Neural cell (in vitro differentiated cells): ENCODE measurements at regions not wholly inside any gene's neighbourhood (a gene's known extent, or its start where the extent isn't known, plus 50 kb on each side); places are given as distances from the start of the nearest gene placed in this dataset.

Experiments used
- EP300 ChIP-seq: fragments of 450-650 bp; conservative IDR thresholded peaks from 2 replicates; pipeline ENCODE4 v1.6.1; 2014; ENCODE audit warnings: antibody characterized with exemption, mild to moderate bottlenecking, moderate library complexity; ENCODE audit not compliant: poor library complexity, severe bottlenecking
- EZH2 ChIP-seq: fragments of 200-600, 300-800 bp; shearing (Covaris generic), sonication (generic); IDR thresholded peaks from 2 replicates; pipeline ENCODE4 v1.6.1; 2014; ENCODE audit warnings: antibody characterized with exemption, low read length, borderline replicate concordance, mild to moderate bottlenecking; ENCODE audit not compliant: insufficient read depth, poor library complexity, severe bottlenecking
- MXI1 ChIP-seq: fragments of 450-650 bp; conservative IDR thresholded peaks from 2 replicates; pipeline ENCODE4 v1.6.1; 2014; ENCODE audit warnings: antibody characterized with exemption, mild to moderate bottlenecking; ENCODE audit not compliant: poor library complexity, severe bottlenecking
- POLR2AphosphoS5 ChIP-seq: IDR thresholded peaks from 2 replicates; pipeline ENCODE4 v1.6.1; 2012
- RAD21 ChIP-seq: fragments of 450-650 bp; conservative IDR thresholded peaks from 2 replicates; pipeline ENCODE4 v1.6.1; 2014; ENCODE audit warnings: antibody characterized with exemption, mild to moderate bottlenecking, moderate library complexity
- SMC3 ChIP-seq: fragments of 450-650 bp; conservative IDR thresholded peaks from 2 replicates; pipeline ENCODE4 v1.6.1; 2014; ENCODE audit warnings: antibody characterized with exemption, mild to moderate bottlenecking, moderate library complexity; ENCODE audit not compliant: poor library complexity
- TAF1 ChIP-seq: IDR thresholded peaks from 2 replicates; pipeline ENCODE4 v1.6.1; 2012; ENCODE audit warnings: low read depth
- TF ChIP-seq, protein P1 (sequence below): fragments of 450-650 bp; IDR thresholded peaks from 2 replicates; pipeline ENCODE4 v1.5.1; 2014; ENCODE audit warnings: antibody characterized with exemption, mild to moderate bottlenecking, moderate library complexity; ENCODE audit not compliant: poor library complexity, severe bottlenecking
- TF ChIP-seq, protein P2 (sequence below): IDR thresholded peaks from 2 replicates; pipeline ENCODE4 v1.6.1; 2012; ENCODE audit warnings: borderline replicate concordance

DNA sequence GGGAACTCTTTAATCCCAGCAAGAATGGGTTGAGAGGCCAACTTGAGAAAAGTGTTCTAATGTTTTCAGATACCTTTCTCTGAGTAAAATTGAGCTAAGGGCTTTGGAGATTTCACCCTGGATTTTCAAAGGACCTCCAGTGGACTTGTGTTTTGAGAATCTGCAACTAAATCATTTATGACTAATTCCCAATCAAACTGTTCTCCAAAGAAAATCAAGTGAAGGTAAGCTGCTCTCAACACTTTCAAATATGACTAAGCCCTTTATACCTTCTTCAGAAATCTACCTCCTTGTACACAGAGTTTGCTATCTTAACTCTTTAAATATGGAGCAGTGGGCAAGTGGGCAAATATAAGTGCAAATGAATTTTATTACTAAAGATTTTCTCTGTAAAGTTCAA is 392.9 kb downstream of the PDGFC start:
- TF ChIP-seq EZH2 (no peak), TAF1 (no peak), RAD21 (no peak), POLR2AphosphoS5 (no peak), EP300 (no peak), MXI1 (no peak), SMC3 (no peak)
- TF ChIP-seq, protein P1, sequence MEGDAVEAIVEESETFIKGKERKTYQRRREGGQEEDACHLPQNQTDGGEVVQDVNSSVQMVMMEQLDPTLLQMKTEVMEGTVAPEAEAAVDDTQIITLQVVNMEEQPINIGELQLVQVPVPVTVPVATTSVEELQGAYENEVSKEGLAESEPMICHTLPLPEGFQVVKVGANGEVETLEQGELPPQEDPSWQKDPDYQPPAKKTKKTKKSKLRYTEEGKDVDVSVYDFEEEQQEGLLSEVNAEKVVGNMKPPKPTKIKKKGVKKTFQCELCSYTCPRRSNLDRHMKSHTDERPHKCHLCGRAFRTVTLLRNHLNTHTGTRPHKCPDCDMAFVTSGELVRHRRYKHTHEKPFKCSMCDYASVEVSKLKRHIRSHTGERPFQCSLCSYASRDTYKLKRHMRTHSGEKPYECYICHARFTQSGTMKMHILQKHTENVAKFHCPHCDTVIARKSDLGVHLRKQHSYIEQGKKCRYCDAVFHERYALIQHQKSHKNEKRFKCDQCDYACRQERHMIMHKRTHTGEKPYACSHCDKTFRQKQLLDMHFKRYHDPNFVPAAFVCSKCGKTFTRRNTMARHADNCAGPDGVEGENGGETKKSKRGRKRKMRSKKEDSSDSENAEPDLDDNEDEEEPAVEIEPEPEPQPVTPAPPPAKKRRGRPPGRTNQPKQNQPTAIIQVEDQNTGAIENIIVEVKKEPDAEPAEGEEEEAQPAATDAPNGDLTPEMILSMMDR: no peak
- TF ChIP-seq, protein P2, sequence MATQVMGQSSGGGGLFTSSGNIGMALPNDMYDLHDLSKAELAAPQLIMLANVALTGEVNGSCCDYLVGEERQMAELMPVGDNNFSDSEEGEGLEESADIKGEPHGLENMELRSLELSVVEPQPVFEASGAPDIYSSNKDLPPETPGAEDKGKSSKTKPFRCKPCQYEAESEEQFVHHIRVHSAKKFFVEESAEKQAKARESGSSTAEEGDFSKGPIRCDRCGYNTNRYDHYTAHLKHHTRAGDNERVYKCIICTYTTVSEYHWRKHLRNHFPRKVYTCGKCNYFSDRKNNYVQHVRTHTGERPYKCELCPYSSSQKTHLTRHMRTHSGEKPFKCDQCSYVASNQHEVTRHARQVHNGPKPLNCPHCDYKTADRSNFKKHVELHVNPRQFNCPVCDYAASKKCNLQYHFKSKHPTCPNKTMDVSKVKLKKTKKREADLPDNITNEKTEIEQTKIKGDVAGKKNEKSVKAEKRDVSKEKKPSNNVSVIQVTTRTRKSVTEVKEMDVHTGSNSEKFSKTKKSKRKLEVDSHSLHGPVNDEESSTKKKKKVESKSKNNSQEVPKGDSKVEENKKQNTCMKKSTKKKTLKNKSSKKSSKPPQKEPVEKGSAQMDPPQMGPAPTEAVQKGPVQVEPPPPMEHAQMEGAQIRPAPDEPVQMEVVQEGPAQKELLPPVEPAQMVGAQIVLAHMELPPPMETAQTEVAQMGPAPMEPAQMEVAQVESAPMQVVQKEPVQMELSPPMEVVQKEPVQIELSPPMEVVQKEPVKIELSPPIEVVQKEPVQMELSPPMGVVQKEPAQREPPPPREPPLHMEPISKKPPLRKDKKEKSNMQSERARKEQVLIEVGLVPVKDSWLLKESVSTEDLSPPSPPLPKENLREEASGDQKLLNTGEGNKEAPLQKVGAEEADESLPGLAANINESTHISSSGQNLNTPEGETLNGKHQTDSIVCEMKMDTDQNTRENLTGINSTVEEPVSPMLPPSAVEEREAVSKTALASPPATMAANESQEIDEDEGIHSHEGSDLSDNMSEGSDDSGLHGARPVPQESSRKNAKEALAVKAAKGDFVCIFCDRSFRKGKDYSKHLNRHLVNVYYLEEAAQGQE: no peak
